ENCODE measurements at regions not wholly inside any gene's neighbourhood (a gene's known extent, or its start where the extent isn't known, plus 50 kb on each side); places are given as distances from the start of the nearest gene placed in this dataset.

- no peak for FAIRE-seq
- Histone ChIP-seq H3K27ac (ENCODE audit: control insufficient read depth, insufficient read depth, low read length) (no peak overlapping the region), H3K79me2 (ENCODE audit: control insufficient read depth, insufficient read depth, low read length) (no peaks in the 10 kb centered on the region), H3K4me3 (ENCODE audit: control insufficient read depth in 2 of 3, extremely low read depth in 1 of 3, insufficient read depth in 2 of 3, low read depth in 1 of 3, low read length in 3 of 3) (no peak overlapping the region), H2AFZ (ENCODE audit: control insufficient read depth, low read length) (no peak overlapping the region), H3K27me3 (ENCODE audit: control insufficient read depth, extremely low read depth, insufficient read depth, low read length) (no peaks in the 10 kb centered on the region), H3K4me1 (ENCODE audit: control insufficient read depth, extremely low read depth, insufficient read depth, low read length) (peaks cover 6% of the 10 kb centered on the region), H3K9me3 (ENCODE audit: control insufficient read depth, low read depth, low read length) (no peaks in the 10 kb centered on the region), H3K9ac (ENCODE audit: control insufficient read depth, extremely low read depth, insufficient read depth, low read length) (no peak overlapping the region), H3K9me1 (ENCODE audit: control insufficient read depth, extremely low read depth, insufficient read depth, low read length) (no peaks in the 10 kb centered on the region), H4K20me1 (ENCODE audit: control insufficient read depth, extremely low read depth, insufficient read depth, low read length) (no peaks in the 10 kb centered on the region), H3K4me2 (ENCODE audit: control insufficient read depth, extremely low read depth, insufficient read depth, low read depth, low read length) (no peak overlapping the region), H3K36me3 (ENCODE audit: control insufficient read depth in 2 of 2, extremely low read depth in 1 of 2, insufficient read depth in 2 of 2, low read length in 2 of 2) (peaks cover 0 to 24% of the 10 kb centered on the region in 2 experiments)
- TF ChIP-seq CTCF (optimal IDR thresholded peaks at IDR 0.05 in 1 of 3, IDR thresholded peaks at IDR 0.05 in 1 of 3, conservative IDR thresholded peaks at IDR 0.05 in 1 of 3; ENCODE audit: extremely low read depth in 1 of 3, insufficient read depth in 2 of 3, low read length in 3 of 3) (no peak), EZH2 (IDR thresholded peaks at IDR 0.05; ENCODE audit: low read length) (no peak)
- dilution Hi-C loops (cut with MboI; ENCODE audit: extremely low pct_ligation_motif_present, low sequenced_read_pairs) = no loop called here
- no peak for DNase-seq (ENCODE audit: low read depth, low spot score)
These were observed 234.9 kb upstream of the TPM1 start for GRCh38 chr15:62807539-62808130.

- Histone ChIP-seq H3K79me2 (ENCODE audit: control insufficient read depth, insufficient read depth, low read length) (no peaks in the 10 kb centered on the region), H3K27ac (ENCODE audit: control insufficient read depth, insufficient read depth, low read length) (no peak overlapping the region), H4K20me1 (ENCODE audit: control insufficient read depth, extremely low read depth, insufficient read depth, low read length) (no peaks in the 10 kb centered on the region), H3K4me2 (ENCODE audit: control insufficient read depth, extremely low read depth, insufficient read depth, low read depth, low read length) (no peak overlapping the region), H3K36me3 (ENCODE audit: control insufficient read depth in 2 of 2, extremely low read depth in 1 of 2, insufficient read depth in 2 of 2, low read length in 2 of 2) (peaks cover 0 to 26% of the 10 kb centered on the region in 2 experiments), H3K9me1 (ENCODE audit: control insufficient read depth, extremely low read depth, insufficient read depth, low read length) (no peaks in the 10 kb centered on the region), H2AFZ (ENCODE audit: control insufficient read depth, low read length) (no peak overlapping the region), H3K27me3 (ENCODE audit: control insufficient read depth, extremely low read depth, insufficient read depth, low read length) (no peaks in the 10 kb centered on the region), H3K9me3 (ENCODE audit: control insufficient read depth, low read depth, low read length) (no peaks in the 10 kb centered on the region), H3K4me3 (ENCODE audit: control insufficient read depth in 2 of 3, extremely low read depth in 1 of 3, insufficient read depth in 2 of 3, low read depth in 1 of 3, low read length in 3 of 3) (no peak overlapping the region), H3K4me1 (ENCODE audit: control insufficient read depth, extremely low read depth, insufficient read depth, low read length) (no peaks in the 10 kb centered on the region), H3K9ac (ENCODE audit: control insufficient read depth, extremely low read depth, insufficient read depth, low read length) (no peak overlapping the region)
- TF ChIP-seq EZH2 (IDR thresholded peaks at IDR 0.05; ENCODE audit: low read length) (no peak), CTCF (optimal IDR thresholded peaks at IDR 0.05 in 1 of 3, IDR thresholded peaks at IDR 0.05 in 1 of 3, conservative IDR thresholded peaks at IDR 0.05 in 1 of 3; ENCODE audit: extremely low read depth in 1 of 3, insufficient read depth in 2 of 3, low read length in 3 of 3) (no peak)
- DNase-seq (ENCODE audit: low read depth, low spot score) (no peak), FAIRE-seq (no peak)
- dilution Hi-C loops (cut with MboI; ENCODE audit: extremely low pct_ligation_motif_present, low sequenced_read_pairs) = no loop called here
These were observed 233.2 kb upstream of the TPM1 start for GRCh38 chr15:62809115-62809967.

Data from keratinocyte (primary cell).